Loucy (cell line): ENCODE measurements at regions not wholly inside any gene's neighbourhood (a gene's known extent, or its start where the extent isn't known, plus 50 kb on each side); places are given as distances from the start of the nearest gene placed in this dataset.

Source experiments
- EZH2phosphoT487 ChIP-seq: fragments of 200-600 bp; IDR thresholded peaks from 2 replicates; pipeline ENCODE4 v1.6.1; 2018; ENCODE audit warnings: antibody characterized with exemption, mild to moderate bottlenecking, moderate library complexity, borderline replicate concordance
- TF ChIP-seq, protein P1 (sequence below): fragments of 200-600 bp; sonication (generic); conservative IDR thresholded peaks from 2 replicates; pipeline ENCODE4 v1.5.1; 2014; ENCODE audit warnings: mild to moderate bottlenecking, antibody characterized with exemption, low read length

GRCh38 chrX:39336671-39337311 is 535.5 kb downstream of the MID1IP1 start:
- TF ChIP-seq, protein P1, sequence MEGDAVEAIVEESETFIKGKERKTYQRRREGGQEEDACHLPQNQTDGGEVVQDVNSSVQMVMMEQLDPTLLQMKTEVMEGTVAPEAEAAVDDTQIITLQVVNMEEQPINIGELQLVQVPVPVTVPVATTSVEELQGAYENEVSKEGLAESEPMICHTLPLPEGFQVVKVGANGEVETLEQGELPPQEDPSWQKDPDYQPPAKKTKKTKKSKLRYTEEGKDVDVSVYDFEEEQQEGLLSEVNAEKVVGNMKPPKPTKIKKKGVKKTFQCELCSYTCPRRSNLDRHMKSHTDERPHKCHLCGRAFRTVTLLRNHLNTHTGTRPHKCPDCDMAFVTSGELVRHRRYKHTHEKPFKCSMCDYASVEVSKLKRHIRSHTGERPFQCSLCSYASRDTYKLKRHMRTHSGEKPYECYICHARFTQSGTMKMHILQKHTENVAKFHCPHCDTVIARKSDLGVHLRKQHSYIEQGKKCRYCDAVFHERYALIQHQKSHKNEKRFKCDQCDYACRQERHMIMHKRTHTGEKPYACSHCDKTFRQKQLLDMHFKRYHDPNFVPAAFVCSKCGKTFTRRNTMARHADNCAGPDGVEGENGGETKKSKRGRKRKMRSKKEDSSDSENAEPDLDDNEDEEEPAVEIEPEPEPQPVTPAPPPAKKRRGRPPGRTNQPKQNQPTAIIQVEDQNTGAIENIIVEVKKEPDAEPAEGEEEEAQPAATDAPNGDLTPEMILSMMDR = no peak
- TF ChIP-seq EZH2phosphoT487 = no peak
